ENCODE measurements at regions not wholly inside any gene's neighbourhood (a gene's known extent, or its start where the extent isn't known, plus 50 kb on each side); places are given as distances from the start of the nearest gene placed in this dataset.

GRCh38 chr10:28481968-28482367 is 51.0 kb upstream of the WAC start:
- TF ChIP-seq EZH2 (IDR thresholded peaks at IDR 0.05; ENCODE audit: borderline replicate concordance) (no peak), CTCF (IDR thresholded peaks at IDR 0.05; ENCODE audit: poor library complexity) (no peak)

Measured in hepatocyte (in vitro differentiated cells).